HG03521 (cell line): ENCODE measurements at regions not wholly inside any gene's neighbourhood (a gene's known extent, or its start where the extent isn't known, plus 50 kb on each side); places are given as distances from the start of the nearest gene placed in this dataset.

Experiments used
- ATAC-seq: cut with Tn5 transposase; IDR thresholded peaks from one replicate; pipeline ENCODE4 v1.9.1; 2021; ENCODE audit warnings: mild to moderate bottlenecking, moderate library complexity; ENCODE audit not compliant: unreplicated experiment

GRCh38 chr2:61722800-61723199, 131.1 kb downstream of the FAM161A start:
- no peak for ATAC-seq

- no peak for ATAC-seq
These were observed 131.5 kb downstream of the FAM161A start for GRCh38 chr2:61722318-61722717.

GRCh38 chr2:61721382-61721781, 132.5 kb downstream of the FAM161A start:
- no peak for ATAC-seq

- no peak for ATAC-seq
These were observed 132.9 kb downstream of the FAM161A start for GRCh38 chr2:61720911-61721310.

GRCh38 chr2:61718965-61719364, 134.9 kb downstream of the FAM161A start:
- no peak for ATAC-seq

GRCh38 chr2:61715506-61715905, 138.4 kb downstream of the FAM161A start:
- no peak for ATAC-seq

- ATAC-seq, result no peak
These were observed 139.7 kb downstream of the FAM161A start for GRCh38 chr2:61714210-61714609.

GRCh38 chr2:61713457-61713856, 140.4 kb downstream of the FAM161A start:
- no peak for ATAC-seq

- ATAC-seq, result no peak
These were observed 141.8 kb downstream of the FAM161A start for GRCh38 chr2:61712060-61712459.

- ATAC-seq, result no peak
These were observed 143.1 kb downstream of the FAM161A start for GRCh38 chr2:61710711-61711110.

GRCh38 chr2:61707984-61708852, 145.6 kb downstream of the FAM161A start:
- ATAC-seq, result peak; percentile 94

GRCh38 chr2:61705625-61706024, 148.2 kb downstream of the FAM161A start:
- no peak for ATAC-seq

- no peak for ATAC-seq
These were observed 149.5 kb downstream of the FAM161A start for GRCh38 chr2:61704364-61704763.

- no peak for ATAC-seq
These were observed 151.8 kb downstream of the FAM161A start for GRCh38 chr2:61702088-61702467.

GRCh38 chr2:61700464-61700863, 153.4 kb downstream of the FAM161A start:
- ATAC-seq, result no peak

- peak; percentile 90 for ATAC-seq
These were observed 156.4 kb upstream of the XPO1 start for GRCh38 chr2:61694312-61695274.

- no peak for ATAC-seq
These were observed 155.6 kb upstream of the XPO1 start for GRCh38 chr2:61693744-61694143.

- ATAC-seq, result no peak
These were observed 152.0 kb upstream of the XPO1 start for GRCh38 chr2:61690078-61690596.

GRCh38 chr2:61689568-61689967, 151.4 kb upstream of the XPO1 start:
- no peak for ATAC-seq

GRCh38 chr2:61688369-61689334, 150.5 kb upstream of the XPO1 start:
- ATAC-seq, result no peak
